ENCODE measurements at regions not wholly inside any gene's neighbourhood (a gene's known extent, or its start where the extent isn't known, plus 50 kb on each side); places are given as distances from the start of the nearest gene placed in this dataset.
"Not testable (repeated sequence)": the region's sequence is repeated elsewhere in the genome, so short reads cannot be mapped to it uniquely, and the experiment has no call there.

DNA sequence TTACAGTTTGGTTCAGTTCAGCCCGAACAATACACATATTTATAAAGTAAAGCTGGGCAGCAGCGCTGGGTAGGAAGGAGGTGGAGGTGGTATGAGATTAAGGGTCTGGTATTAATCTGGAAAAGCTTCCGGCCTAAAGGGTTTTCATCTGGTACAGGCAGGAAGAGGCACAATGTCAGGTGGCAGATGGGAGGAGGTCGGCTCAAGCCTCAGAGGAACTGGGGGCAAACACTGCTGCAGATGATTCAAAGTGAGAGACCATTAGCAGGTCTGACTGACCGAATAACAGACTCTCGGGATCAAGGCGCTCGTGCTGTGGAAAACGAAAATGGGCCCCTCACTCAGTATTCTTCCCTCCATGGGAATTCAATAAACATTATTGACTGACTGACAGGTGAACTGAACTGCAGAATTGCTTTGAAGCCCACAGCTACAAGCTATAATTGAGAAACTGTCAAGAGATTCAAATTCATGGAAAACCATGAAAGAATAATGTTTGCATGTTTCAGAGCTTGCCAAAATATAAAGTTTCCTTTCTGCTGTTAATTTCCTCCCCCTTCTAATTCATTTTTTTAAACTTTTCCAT lies 75.3 kb downstream of the TMEM167A start:
- no peak for DNase-seq

DNA sequence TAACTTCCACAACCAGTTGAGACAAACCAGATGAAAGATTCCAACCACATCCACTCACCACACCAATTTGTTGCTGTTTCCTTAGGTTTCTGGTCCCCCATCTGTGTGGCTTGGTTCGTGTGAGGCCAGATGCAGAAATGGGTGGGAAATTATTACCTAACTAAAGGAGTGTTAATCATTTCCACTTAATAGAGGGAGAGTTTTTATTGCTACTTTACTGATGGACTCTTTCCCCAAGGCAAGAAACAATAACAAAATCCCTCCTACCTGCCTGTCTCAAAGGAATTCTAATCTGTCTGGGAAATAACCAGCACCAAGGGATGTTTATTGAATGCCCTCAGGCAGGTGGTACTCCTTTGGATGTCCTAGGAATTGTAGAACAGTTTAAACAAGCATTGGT lies 76.3 kb downstream of the TMEM167A start:
- no peak for DNase-seq

DNA sequence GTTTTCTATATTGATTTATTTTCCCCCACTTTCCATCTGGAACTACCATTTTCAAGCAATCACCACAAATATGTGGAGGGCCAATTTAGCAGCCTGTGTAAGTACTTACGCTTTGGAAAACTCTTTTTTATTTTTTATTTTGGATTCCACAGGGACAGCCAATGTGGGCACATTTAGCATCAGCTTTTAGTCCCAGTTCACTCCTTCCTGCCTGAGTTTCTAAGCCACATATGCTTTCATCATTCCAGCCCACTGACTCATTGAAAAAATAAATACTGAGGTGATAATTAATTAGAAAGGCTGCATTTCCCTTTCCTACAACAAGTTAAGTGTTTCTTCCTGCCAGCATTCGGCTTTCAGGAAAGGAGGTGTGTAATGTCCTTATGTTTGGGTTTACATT lies 76.8 kb downstream of the TMEM167A start:
- DNase-seq: no peak

DNA sequence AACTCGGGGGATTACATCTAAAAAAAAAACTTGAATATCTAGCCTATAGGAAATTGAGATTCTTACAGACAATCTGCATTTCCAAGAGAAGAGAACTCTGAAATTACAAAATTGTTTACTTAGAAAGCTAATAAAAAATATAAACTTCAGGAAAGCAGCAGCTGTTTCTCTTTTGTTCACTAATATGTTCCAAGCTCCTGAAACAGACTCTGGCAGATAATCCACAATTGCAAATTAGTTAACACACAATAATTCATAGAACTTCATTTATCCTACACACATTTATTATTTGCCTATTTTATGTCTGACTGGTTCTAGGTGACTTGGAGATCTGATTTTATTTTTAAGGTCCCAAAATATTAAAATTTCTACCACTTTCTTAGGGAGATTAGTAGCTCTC lies 83.8 kb downstream of the TMEM167A start:
- DNase-seq: no peak

DNA sequence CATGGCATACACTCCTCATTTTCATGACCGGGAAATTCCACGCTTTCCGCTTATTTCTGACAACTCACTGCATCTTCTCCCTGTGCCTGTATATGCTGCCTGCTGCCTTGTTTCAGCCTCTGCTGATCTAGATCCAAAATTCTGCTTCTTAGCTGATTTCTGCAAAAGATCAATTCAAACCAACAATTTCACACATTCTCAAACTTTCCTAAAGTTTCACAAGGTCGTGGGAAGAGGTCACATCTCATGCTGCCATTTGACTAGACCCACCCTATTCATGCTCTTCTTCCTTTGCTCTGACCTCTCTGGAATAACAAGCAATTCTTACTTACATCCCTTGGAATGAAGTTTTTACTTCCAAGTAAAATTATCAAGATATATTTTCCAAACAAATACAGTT lies 84.5 kb downstream of the TMEM167A start:
- no peak for DNase-seq

DNA sequence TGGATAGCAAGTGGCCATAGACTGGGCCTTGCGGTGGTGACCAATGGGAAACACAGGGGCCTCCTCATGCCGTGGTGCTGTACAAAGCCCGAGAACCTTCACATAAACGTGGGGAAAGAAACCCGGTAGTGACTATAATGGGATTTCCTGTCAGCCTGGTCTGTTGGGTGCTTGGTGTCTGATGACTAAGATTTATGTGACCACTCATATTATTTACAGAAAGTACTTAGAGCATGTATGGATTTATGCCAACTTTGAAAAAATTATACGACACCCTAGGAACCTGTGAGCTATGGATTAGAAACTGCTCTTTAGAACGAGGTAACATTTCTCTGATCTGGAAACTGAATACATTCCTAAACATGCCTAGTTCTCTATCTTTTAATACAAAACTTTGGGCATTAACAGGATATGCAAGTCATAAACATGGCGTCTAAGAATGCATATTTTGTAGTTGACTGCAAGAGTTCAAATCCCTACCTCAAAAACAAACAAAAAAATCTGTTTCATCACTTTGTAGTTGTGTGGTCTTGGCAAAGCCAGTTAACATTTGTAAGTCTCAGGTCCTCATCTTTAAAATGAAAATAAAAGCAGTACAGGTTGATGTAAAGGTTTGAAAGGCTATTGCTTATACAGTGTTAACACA lies 85.4 kb downstream of the TMEM167A start:
- DNase-seq: no peak

DNA sequence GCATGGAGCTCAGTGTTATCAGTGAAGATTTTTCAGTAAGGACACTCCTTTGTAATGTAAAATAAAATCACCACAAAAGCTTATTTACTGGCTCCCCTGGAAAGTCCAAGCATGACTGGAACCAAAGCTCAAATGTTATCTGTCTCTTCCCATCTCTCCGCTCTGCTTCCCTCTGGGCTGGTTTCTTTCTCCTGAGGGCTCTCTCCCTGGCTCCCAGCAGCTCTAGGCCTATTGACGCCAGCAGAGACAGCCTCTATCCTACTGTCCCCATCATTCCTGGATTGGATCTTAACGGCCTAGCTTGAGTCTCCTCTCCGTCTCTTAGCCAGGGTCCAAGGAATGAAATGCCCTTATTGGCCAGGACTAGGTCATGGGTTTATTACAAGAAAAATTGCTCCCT lies 86.1 kb downstream of the TMEM167A start:
- DNase-seq: no peak

DNA sequence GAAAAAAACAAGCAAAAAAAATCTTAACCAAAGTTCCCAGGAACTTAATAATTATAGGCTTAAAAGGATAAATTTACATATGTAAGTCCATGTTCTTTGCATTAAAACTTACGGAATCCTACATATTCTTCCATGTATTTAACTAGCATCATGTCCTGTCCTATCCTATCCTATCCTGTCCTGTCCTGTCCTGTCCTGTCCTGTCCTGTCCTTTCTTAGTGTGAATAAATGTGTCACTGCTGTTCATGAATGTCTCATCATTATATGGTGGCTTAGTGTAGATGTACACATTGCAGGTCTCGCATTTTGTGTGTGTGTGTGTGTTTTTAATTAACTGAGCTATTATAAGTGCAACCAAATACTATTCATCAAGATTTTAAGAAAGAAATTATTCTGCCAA lies 90.0 kb downstream of the TMEM167A start:
- no peak for DNase-seq

DNA sequence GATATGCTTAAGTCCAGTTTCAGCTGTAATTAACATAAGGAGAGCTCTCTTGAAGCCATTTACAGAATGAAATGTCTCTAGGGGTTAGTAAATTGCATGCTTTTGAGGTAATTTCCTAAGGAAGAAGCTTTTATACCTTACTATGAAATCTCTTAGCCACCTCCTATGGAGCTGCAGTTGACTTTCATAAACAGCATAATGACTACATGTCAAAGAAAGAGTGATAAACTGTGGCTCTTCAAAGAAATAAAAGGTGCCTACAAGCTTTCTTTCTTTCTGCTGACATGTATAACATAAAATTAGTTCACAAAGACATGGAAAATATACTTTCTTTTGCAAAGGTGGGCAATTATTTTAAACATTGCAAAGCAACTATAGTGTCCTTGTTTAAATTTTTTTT lies 90.8 kb downstream of the TMEM167A start:
- no peak for DNase-seq

DNA sequence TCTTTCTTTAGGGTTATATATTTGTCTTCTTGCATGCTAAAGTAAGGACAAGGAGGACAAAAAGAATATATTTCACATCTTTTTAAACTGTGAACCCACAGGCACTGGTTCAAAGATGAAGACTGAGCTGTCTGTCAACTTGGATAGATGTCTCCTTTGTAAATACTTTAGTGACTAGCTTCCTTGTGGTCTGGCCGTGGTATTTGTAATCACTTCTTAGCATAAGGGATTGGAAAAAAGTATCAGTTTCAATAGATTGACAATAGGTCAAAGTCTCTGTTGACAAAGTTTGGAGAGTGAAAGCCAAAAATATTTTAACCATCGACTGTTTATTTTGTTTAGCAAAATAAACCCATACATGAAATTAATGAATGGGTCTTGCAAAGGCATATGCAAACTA lies 91.4 kb downstream of the TMEM167A start:
- no peak for DNase-seq

DNA sequence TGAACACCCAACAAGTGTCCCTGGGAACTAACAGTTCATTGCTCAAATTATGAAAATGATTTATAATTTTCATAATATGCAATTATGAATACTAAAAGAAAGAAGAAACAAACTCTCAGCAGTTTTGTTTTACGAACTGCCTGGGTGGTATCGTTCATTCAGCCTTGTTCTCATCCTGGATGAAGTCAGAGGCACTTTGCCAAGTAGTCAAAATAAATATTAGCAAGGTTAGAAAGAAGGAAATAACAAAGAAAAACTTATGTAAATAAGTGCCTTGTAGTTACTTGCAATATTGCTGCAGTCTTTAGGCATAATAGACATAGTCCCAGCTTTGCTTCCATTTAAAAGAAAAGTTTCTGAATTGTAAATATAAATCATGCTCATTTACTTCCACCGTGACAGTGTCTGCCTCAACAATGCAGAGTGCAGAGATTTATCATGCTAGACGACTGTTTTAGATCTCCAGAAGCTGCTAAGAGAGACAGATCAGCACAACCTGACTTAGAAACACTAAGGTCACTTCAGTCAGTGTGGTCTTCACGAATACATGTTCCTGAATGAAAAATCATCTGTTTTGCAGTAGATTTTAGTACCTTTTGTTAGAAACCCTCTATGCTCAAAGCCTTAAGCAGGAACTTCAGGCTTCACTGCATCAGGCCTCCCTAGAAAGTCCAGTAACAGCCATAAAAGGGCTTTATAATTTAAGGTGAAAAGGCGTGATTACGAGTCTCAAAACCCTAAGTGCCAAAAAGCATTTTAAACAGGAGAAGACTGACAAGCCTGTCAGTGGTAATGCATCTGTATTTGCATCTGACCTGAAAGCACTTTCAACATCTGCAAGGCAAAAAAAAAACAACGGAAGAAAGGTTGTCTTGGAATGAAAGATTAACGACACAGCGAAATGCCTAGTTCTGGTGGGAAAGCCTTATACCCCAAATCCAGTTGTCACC lies 92.1 kb downstream of the TMEM167A start:
- DNase-seq: no peak

DNA sequence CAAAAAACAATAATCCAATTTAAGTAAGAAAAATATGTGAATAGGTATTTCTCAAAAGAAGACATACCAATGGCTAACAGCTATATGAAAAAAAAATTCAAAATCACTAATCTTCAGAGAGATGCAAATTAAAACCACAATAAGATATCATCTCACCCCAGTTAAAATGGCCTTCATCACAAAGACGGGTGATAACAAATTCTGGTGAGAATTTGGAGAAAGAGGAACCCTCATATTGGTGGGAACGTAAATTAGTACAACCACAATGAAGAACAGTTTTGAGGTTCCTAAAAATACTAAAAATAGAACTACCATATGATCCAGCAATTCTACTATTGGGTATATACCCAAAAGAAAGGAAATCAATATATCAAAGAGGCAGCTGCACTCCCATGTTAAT lies 94.3 kb downstream of the TMEM167A start:
- DNase-seq: no peak

DNA sequence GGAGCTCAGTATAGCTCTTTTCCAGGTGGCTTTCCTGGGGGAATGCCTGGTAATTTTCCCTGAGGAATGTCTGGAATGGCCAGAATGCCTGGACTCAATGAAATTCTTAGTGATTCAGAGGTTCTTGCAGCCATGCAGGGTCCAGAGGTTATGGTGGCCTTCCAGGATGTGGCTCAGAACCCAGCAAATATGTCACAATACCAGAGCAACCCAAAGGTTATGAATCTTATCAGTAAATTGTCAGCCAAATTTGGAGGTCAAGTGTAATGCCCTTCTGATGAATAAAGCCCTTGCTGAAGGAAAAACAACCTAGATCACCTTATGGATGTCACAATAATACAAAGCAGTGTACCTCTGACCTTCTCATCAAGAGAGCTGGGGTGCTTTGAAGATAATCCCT lies 100.3 kb downstream of the TMEM167A start:
- DNase-seq: not testable (repeated sequence)

DNA sequence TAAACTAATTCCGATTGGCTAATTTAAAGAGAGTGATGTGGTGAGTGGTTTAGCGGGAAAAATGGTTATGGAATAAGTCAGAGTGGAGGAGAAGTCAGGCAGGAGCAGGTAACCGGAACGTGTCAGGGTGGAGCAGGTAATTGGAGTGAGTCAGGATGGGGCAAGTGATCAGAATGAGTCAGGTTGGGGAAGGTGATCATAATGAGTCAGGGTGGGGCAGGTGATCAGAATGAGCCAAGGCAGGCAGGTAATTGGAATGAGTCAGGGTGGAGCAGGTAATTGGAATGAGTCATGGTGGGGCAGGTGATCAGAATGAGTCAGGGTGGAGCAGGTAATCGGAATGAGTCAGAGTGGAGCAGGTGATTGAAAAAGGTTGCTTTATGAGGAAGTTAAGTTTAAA lies 101.4 kb downstream of the TMEM167A start:
- DNase-seq: no peak

DNA sequence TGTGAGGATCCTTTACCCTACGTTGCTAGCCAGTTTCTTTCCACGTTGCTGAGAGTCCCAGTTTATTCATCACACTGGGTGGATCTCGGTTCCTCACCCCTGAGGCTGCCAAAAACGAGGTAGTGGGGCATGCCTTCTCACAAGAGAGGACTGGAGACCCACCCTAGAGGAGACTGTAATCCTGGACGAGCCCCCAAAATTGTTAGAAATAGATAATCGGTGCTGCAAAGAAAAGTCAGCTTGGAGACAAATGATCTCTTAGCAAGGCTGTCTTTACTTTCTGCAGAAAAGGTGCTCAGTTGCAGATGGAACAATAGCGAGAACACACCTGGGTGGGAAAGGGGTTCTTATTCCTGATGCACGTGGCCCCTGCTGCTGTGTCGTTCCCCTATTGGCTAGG lies 101.8 kb downstream of the TMEM167A start:
- no peak for DNase-seq

DNA sequence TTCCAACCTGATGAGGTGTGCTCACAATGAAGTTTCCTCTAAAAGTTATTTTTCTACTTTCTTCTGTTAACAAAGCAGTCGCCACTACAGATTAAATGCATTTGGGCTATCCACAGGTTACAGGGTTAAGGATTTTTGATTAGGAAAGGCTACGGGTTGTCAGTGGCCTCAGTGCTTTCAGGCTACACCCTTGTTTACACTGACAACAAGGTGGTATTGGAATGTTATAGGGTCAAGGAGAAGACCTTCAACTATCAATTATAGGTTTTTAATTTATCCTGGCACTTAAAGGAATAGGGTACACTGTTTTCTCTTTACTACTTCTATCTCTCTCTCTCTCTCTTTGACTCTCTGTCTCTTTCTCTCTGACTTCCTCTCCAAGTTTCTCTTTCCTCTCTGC lies 102.8 kb downstream of the TMEM167A start:
- DNase-seq: not testable (repeated sequence)

DNA sequence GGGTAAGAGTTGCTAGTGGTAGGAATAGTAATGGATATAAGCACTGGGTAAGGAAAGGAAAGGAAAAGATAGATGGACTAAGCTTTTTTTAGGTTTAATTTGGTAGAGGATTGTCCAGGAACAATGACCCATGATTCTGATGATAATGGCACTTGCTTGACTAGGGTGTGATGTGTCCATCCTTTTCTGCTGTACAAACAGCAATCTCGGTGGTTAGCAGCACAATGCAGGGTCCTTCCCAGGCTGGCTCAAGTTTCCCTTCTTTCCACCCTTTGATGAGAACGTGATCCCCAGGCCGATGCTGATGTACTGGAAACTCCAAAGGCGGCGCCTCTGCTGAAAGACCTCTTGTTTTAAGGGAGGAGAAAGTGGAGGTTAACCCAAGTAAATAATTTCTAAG lies 105.3 kb downstream of the TMEM167A start:
- DNase-seq: no peak

DNA sequence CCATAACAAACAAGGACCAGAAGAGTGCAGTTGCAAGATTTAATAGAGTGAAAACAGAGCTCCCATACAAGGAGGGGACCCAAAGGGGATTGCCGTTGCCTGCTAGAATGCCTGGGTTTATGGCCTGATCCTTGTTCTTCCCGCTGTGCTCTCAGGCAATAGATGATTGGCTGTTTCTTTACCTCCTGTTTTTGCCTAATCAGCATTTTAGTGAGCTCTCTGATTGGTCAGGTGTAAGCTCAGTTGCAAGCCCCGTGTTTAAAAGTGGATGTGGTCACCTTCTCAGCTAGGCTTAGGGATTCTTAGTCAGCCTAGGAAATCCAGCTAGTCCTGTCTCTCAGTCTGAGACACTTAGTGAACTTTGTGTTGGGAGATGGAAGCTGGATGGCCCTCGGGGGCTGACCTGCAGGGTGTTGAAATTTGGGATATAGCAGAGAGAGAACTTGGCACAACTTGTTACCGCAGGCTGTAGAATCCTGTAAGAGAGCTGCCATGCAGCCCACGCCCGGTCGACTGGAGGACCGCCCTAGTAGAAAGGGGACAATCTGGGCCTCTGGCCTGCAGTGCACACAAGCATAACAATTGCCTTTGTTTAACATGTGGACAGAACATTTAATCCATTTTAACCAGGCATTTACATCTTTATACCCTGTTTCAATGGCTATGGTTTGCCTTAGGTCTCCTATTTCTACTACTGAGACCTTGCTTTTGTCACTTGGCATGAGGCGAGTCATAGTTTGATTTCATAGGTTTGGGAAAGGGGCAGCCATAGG lies 106.0 kb downstream of the TMEM167A start:
- DNase-seq: not testable (repeated sequence)

DNA sequence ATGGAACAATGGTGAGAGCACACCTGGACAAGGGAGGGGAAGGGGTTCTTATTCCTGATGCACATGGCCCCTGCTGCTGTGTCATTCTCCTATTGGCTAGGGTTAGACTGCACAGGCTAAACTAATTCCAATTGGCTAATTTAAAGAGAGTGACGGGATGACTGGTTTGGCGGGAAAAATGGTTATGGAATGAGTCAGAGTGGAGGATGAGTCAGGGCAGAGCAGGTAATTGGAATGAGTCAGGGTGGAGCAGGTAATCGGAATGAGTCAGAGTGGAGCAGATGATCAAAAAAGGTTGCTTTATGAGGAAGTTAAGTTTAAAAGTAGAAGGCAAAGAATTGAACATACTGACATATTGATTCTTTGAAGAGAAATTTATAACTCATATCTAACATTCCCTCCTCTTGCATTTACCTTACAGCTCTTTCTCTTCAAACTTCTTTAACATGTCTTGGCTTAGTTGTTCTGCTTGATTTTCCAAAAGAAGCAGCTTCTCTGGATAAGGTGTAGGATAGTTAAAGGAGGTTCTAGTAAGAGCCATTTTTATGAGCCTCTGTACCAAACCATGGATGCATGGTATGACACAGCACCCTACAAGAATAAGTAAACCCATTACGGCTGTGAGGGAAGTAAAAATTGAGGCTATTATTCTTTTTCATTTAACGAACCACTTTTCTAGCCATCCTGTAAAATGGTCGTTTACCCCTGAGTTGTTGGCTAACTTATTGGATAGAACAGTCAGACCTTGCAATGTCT lies 107.8 kb downstream of the TMEM167A start:
- DNase-seq: peak; percentile 26 to 39

DNA sequence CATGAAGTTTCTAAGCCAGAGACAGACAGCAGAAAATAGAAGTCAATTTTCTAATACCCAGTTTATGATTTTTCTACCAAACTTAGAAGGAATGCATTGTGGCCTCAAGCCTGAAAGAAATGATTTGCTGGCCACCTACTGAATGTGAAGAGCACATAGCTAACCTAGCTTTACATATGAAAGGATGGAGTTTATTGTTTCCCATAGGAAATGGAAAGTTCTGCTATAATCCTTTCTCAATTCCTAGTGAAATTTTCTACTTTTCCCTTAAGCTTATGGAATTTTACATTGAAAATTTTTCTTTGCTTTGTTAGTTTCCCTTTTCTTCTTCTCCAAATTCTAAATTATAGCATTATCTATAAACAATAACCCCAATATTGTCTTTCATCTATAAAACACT lies 110.1 kb downstream of the TMEM167A start:
- DNase-seq: no peak

DNA sequence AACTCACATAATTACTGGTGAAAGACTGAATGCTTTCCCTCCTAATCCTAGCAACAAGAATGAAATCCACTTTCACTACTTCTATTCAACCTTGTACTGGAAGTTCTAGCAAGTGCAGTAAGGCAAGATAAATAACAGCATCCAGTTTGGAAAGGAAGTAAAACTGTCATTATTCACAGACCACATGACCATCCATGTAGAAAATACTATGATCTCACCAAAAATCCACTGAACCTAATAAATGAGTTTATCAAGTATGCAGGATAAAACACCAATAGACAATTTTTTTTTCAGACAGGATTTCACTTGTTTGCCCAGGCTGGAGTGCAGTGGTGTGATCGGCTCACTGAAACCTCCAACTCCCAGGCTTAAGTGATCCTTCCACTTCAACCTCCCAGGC lies 117.7 kb downstream of the TMEM167A start:
- DNase-seq: no peak

DNA sequence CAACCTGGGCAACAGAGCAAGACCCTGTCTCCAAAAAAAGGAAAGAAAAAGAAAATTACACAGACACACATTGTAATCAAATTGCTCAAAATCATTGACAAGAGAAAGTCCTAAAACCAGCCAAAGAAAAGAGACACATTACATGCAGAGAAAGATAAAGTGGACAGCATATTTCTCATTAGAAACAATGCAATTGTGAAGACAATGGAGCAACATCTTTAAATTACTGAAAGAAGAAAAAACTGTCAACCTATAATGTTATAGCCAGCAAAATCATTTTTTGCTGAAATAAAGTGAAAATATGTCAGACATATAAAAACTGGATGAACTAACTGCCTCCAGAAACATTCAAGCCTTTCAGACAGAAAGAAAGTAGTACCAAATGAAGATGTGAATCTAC lies 120.6 kb downstream of the TMEM167A start:
- DNase-seq: no peak

DNA sequence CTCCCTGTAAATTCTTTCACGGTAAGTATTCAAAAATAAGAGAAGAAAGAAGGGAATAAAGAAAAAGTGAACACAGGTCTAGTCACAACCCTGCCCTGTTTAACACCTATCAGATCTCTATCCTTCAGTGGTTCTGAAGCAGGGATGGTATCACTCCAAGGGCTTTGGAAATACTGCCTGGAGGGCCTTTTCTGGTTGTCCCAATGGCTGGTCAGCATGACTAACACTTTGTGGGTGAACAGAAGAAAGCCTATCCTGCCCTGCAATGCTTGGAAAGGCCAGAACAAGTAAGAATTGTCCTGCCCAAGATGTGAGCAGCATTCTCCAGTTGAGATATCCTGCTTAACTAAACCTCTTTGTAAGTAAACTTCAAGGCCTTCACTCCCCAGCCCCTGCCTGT lies 124.9 kb downstream of the TMEM167A start:
- DNase-seq: no peak
